ENCODE measurements at regions not wholly inside any gene's neighbourhood (a gene's known extent, or its start where the extent isn't known, plus 50 kb on each side); places are given as distances from the start of the nearest gene placed in this dataset.
"Not testable (repeated sequence)": the region's sequence is repeated elsewhere in the genome, so short reads cannot be mapped to it uniquely, and the experiment has no call there.

DNA sequence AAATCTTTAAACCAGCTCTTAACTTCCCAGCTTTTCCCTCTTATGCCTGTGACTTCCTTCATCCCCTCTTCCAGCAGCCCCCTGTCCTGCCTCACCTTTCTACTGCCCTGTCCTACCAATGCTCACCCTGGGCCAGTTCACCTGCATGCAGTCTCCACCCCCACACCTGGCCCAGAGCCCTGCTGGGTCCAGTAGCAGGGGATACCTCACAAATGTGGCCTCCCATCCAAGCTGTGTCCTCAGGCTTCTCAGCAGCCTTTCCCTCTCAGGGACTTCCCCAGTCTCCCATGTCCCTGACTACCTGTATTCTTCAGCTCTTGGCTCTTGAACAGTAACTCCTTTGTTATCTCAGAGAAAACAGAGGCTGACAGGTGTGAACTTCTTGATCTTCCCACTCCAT lies 503.2 kb downstream of the MFSD1 start:
- no peaks in the 10 kb centered on the region for H3K27me3 ChIP-seq
- H3K9me3 ChIP-seq, result no peaks in the 10 kb centered on the region
- no peaks in the 10 kb centered on the region for H3K4me1 ChIP-seq
- H3K27ac ChIP-seq, result no peak overlapping the region
- TF ChIP-seq EP300 (IDR thresholded peaks at IDR 0.05) (no peak), CTCF (IDR thresholded peaks at IDR 0.05) (no peak), POLR2AphosphoS5 (IDR thresholded peaks at IDR 0.05) (no peak), POLR2A (IDR thresholded peaks at IDR 0.05) (no peak)
- H3K36me3 ChIP-seq, result no peaks in the 10 kb centered on the region
- ATAC-seq (ENCODE audit: low FRiP score in 2 of 2), result no peak
- no peak for DNase-seq
- no peak overlapping the region for H3K4me3 ChIP-seq

- H3K27ac ChIP-seq; H3K4me3 ChIP-seq; DNase-seq; H3K9me3 ChIP-seq; H3K4me1 ChIP-seq; H3K36me3 ChIP-seq; H3K27me3 ChIP-seq; ATAC-seq (ENCODE audit: low FRiP score in 2 of 2): not testable (repeated sequence)
- 67 to 68% methylated on average over 3 of the region's 3 CpGs for WGBS, 2 donors
These were observed 514.9 kb downstream of the MFSD1 start for GRCh38 chr3:159316706-159317105.

DNA sequence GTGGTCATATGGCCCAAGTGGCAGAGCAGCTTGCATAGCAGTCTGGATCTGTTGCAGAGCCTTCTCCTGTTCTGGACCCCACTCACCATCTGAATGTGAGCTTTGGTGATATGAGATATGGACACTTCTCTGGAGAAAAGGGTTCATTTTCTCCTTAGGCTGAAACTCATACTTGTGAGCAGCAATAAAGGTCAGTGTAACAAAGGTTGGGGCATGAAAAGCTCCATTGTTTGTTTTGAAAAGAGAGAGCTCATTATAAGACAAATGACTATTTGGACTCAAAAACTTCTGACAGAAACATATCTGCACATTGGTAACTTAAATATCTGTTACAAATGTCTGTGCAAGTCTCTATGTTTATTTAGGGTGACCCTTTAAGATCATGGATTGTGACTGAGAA lies 517.3 kb downstream of the MFSD1 start:
- Histone ChIP-seq H3K36me3 (no peaks in the 10 kb centered on the region), H3K4me3 (no peak overlapping the region), H3K9me3 (no peaks in the 10 kb centered on the region), H3K4me1 (no peaks in the 10 kb centered on the region), H3K27me3 (no peaks in the 10 kb centered on the region), H3K27ac (no peak overlapping the region)
- TF ChIP-seq POLR2A (IDR thresholded peaks at IDR 0.05) (no peak), CTCF (IDR thresholded peaks at IDR 0.05) (no peak)
- no peak for ATAC-seq (ENCODE audit: low FRiP score in 2 of 2)
- DNase-seq, result no peak

DNA sequence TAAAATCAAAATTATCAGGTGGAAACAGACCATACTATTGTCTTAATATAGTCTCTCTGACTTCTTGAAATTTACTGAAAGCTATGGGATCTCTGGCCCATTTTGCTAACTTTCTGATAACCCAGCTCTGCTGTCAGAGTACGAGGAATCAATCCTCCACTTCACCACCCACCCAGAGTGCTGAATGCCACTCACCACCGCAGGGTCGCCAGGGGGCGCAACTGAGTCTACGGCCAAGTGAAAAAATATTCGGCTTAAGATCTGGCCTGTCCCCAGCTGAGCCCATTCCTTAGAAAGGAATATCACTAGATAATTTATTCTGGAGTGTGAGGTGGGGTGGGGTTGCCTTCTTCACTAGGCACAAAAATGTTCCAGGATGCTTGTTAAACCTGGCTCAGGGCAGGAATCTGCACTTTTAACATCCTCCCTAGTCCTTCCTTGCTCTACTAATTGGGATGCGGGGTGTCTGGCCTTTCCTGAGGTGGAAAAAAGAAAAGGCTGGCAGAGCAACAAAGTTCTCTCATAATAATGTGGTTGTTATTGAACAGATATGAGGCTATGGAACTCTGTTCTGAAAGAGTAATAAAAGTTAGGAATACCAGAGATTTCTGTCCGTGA lies 520.6 kb downstream of the MFSD1 start:
- ATAC-seq (ENCODE audit: low FRiP score in 2 of 2) (no peak), DNase-seq (peak; percentile 32 to 75)
- H3K36me3 ChIP-seq, result no peaks in the 10 kb centered on the region
- no peaks in the 10 kb centered on the region for H3K27me3 ChIP-seq
- no peak overlapping the region for H3K4me3 ChIP-seq
- no peak overlapping the region for H3K27ac ChIP-seq
- no peaks in the 10 kb centered on the region for H3K9me3 ChIP-seq
- 30 to 50% methylated on average over 8 of the region's 8 CpGs for WGBS, 2 donors
- peak; percentile 15 to 45 (median 38) for TF ChIP-seq CTCF (IDR thresholded peaks at IDR 0.05)
- TF ChIP-seq POLR2A (IDR thresholded peaks at IDR 0.05), result no peak
- H3K4me1 ChIP-seq, result no peaks in the 10 kb centered on the region

DNA sequence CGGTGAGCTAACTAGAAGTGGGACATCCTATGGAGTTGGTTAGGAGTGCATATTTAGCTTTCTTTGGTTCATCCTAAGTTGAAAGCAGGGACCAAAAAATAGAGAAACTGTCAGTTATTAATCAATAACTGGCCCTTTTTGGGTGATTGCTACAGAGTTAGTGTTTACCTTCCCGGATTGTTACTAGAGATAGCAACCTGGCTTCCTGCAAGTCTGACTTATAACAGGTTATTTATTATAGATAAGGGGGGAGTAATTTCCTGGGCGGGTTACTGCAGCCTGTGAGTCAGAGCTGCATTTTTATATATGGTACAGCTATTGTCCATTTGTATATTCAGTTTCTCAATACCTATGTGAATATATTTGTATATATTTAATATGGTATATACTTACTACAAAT lies 522.0 kb downstream of the MFSD1 start:
- no peaks in the 10 kb centered on the region for H3K4me1 ChIP-seq
- no peak overlapping the region for H3K4me3 ChIP-seq
- TF ChIP-seq POLR2AphosphoS5 (IDR thresholded peaks at IDR 0.05) (no peak), EP300 (IDR thresholded peaks at IDR 0.05) (no peak), POLR2A (IDR thresholded peaks at IDR 0.05) (no peak)
- no peak overlapping the region for H3K27ac ChIP-seq
- WGBS, 2 donors, result 69 to 78% methylated on average over 3 of the region's 3 CpGs
- H3K36me3 ChIP-seq, result no peaks in the 10 kb centered on the region
- no peaks in the 10 kb centered on the region for H3K9me3 ChIP-seq
- ATAC-seq (ENCODE audit: low FRiP score in 2 of 2), result no peak
- no peaks in the 10 kb centered on the region for H3K27me3 ChIP-seq
- no peak for DNase-seq

DNA sequence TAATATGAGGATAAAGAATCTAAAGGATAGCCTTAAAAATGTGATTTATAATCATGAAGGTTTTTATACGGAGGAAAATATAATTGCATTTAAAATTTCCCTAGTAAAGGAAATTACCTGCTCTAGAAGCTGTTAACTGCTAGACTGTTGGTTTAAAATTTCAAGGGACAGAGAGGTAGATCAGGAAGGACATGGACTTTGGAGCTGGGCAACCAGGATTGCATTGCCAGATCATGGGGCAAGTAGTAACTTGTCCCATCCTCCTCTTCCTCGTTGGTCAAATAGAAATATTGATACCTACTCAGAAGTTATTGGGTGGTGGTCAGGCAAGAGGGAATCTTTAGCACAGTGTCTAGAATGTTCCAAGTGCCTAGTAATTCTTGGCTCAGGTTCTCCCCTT lies 525.1 kb downstream of the MFSD1 start:
- TF ChIP-seq POLR2AphosphoS5 (IDR thresholded peaks at IDR 0.05) (no peak), EP300 (IDR thresholded peaks at IDR 0.05) (no peak), POLR2A (IDR thresholded peaks at IDR 0.05) (no peak), CTCF (IDR thresholded peaks at IDR 0.05) (no peak)

More for the DNA sequence above, 525.1 kb downstream of the MFSD1 start:
- Histone ChIP-seq H3K4me3 (no peak overlapping the region), H3K9me3 (no peaks in the 10 kb centered on the region), H3K27me3 (no peaks in the 10 kb centered on the region), H3K36me3 (no peaks in the 10 kb centered on the region), H3K4me1 (no peaks in the 10 kb centered on the region), H3K27ac (no peak overlapping the region)
- 59 to 68% methylated on average over 2 of the region's 2 CpGs for WGBS, 2 donors
- ATAC-seq (ENCODE audit: low FRiP score in 2 of 2), result no peak
- no peak for DNase-seq
